HepG2 (cell line): ENCODE measurements at regions not wholly inside any gene's neighbourhood (a gene's known extent, or its start where the extent isn't known, plus 50 kb on each side); places are given as distances from the start of the nearest gene placed in this dataset.

Experiments used
- ESRRA ChIP-seq: sonication (generic); formaldehyde crosslinking; IDR thresholded peaks from 2 replicates; pipeline ENCODE4 v1.5.1; 2020; ENCODE audit warnings: mild to moderate bottlenecking, low read depth, missing genetic modification reagents
- GLMP ChIP-seq: sonication (generic); formaldehyde crosslinking; IDR thresholded peaks from 2 replicates; pipeline ENCODE4 v1.9.0; 2021; ENCODE audit warnings: missing genetic modification reagents, mild to moderate bottlenecking, borderline replicate concordance
- NFIC ChIP-seq: IDR thresholded peaks from 2 replicates; pipeline ENCODE4 v1.6.1; 2012; ENCODE audit warnings: mild to moderate bottlenecking, low read length, inconsistent platforms
- ZNF230 ChIP-seq: sonication (generic); formaldehyde crosslinking; IDR thresholded peaks from 2 replicates; pipeline ENCODE4 v1.4.0; 2020; ENCODE audit warnings: mild to moderate bottlenecking, missing genetic modification reagents
- ZNF276 ChIP-seq: sonication (generic); formaldehyde crosslinking; IDR thresholded peaks from 2 replicates; pipeline ENCODE4 v1.4.0; 2020; ENCODE audit warnings: mild to moderate bottlenecking, low read depth, missing genetic modification reagents
- ZNF407 ChIP-seq: sonication (generic); formaldehyde crosslinking; IDR thresholded peaks from one replicate; pipeline ENCODE4 v1.5.1; 2020; ENCODE audit warnings: mild to moderate bottlenecking, missing genetic modification reagents; ENCODE audit errors: not compliant biosample characterization
- ZNF646 ChIP-seq: sonication (generic); formaldehyde crosslinking; IDR thresholded peaks from 2 replicates; pipeline ENCODE4 v1.9.0; 2021; ENCODE audit warnings: mild to moderate bottlenecking, missing genetic modification reagents

GRCh38 chr2:186980117-186980442 is 131.1 kb upstream of the ZSWIM2 start (continued):
- TF ChIP-seq ZNF407 (CRISPR knock-in tag) (no peak), ZNF230 (CRISPR knock-in tag) (no peak), GLMP (no peak), ZNF276 (CRISPR knock-in tag) (no peak), ESRRA (CRISPR knock-in tag) (no peak), ZNF646 (CRISPR knock-in tag) (no peak), NFIC (no peak)
